Caki2 (cell line): ENCODE measurements at regions not wholly inside any gene's neighbourhood (a gene's known extent, or its start where the extent isn't known, plus 50 kb on each side); places are given as distances from the start of the nearest gene placed in this dataset.
A peak's percentile ranks its signal among the peaks of the same experiment; 100 is the strongest.

Experiments used
- DNase-seq: peaks from one replicate; pipeline ENCODE4 v3.0.0-alpha.2; 2015; ENCODE audit warnings: low read depth
- in situ Hi-C: cut with HindIII; loops from 2 replicates; pipeline ENCODE4 v1.10.0; 2016; ENCODE audit warnings: low sequenced_read_pairs, low pct_unique_long_range_greater_than_20kb, mixed read lengths

DNA sequence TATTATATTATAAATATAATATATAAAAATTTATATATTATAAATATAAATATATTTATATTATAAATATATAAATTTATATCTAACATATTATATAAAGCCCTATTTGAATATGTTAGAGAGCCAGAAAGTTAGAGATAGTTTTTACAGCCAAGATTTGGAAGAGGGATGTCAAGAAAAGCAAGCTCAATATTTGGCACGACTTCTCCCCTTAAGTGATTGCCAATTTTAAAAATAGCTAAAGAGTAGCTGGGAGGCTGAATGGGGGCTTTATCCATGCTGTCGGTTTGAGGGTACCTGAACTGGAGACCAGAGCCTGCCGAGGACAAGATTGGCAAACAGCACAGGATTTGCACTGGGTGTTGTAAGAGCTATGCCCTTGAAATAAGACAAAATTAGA lies 180.9 kb upstream of the GYPC start:
- in situ Hi-C loops: no loop called here
- no peak for DNase-seq

DNA sequence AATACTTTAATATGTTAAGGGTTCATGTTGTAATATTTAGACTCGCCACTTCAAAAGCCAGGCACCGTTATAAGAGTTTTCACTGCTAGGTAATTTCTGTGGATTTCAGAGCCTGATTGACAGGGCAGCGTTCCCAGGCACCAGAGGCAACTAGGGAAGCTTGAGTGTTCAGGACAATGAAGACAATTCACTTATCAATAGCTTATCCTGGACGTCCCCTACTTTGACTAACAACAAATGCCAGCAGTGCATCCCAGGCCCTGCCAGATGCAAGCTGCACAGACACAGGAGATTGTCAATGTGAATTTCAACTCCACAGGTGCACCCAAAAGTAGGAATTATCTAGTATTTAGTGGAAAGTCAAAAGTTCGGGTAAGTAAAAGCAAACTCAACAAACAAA lies 179.3 kb upstream of the GYPC start:
- no peak for DNase-seq
- in situ Hi-C loops: no loop called here

DNA sequence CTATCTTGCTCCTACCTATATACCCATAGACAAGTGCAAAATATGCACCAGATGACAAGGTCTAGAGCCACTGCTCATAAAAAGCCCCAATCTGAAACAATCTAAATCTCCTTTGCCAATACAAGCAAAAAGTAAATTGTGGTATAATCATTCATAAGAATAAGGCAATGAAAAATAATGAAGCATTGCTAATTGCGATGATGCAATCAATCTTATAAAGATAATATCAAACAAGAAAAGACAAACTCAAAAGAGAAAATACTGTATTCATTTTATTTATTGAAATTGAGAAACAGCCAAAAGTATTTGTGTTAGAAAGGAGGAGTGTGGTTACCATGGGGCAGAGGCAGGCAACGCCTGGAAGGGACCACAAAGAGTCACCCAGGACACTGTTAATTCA lies 175.9 kb upstream of the GYPC start:
- no peak for DNase-seq
- in situ Hi-C loops: no loop called here

DNA sequence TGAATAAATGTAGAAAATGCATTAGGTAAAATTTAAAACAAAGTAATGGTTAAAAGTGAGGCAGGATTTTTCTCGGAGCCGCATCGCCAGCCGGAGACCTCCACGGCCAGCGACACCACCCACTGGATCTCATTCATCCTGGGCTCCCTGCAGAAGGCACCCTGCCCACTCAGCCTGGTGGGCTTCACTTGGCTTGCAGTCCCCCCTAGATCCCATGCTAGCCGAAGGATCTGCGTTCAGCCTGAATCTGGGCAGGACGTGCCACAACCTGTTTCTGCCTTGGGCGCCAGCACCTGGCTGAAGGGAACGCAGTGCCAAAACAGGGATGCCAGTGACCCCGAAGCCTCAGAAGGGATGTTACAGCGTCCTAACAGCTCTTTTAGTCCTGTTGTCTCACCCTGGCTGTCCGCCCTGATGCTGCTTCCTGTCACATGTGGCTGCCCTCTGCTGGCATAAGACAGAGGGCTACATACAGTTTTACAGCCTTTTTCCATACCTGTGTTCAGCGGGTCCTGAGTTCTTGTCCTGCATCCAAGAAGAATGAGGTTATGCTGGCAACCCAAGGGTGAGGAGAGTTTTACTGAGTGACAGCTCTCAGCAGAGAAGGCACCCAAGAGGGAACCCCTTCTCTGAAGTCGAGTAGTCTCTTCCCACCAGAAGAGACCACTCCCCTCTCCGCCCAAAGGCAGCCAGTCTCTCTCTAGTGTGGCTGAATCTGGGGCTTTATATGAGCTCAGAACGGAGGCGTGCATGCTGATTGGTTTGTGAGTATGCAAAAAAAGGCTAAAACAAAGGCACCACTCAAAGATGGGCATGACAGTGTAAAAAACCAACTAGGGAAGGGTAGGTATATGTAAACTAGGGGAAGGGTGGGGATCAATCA lies 173.1 kb upstream of the GYPC start:
- in situ Hi-C loops: no loop called here
- DNase-seq: no peak

DNA sequence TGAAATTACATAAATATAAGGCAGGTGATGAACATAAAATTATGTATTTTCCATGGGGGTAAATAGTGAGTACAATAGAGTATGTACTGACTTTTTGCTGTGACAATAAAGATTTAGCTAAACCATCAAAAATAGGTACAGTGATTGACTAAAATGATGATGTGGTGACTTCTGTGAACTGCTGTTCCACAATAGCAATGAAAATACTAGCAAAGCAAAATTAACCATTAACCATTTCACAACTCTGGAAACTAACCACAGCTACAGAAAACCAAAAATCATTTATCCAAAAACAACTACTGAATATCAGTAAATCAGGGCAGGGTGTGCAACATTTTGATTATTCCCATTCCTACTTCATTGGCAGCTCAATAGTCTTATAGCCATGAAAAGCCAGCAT lies 161.4 kb upstream of the GYPC start:
- DNase-seq: no peak
- in situ Hi-C loops: no loop called here

DNA sequence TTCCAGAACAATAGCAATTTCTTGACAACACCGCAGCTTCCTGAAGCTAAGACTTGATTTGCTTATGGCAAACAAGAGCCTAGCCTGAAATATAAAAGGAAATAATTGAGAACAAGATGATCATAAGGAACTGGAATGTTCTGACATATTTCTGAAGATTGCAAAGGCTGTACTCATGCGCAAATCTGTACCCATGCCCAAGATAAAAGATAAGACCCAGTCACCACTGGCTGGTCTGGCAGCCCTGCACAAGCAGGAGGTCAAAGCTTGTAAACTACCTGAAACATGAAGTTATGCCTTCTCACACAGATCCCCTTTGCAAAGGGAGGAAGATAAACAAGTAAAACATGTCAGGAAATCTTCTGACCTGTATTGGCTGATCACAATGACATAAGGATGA lies 160.8 kb upstream of the GYPC start:
- in situ Hi-C loops: no loop called here
- DNase-seq: no peak

DNA sequence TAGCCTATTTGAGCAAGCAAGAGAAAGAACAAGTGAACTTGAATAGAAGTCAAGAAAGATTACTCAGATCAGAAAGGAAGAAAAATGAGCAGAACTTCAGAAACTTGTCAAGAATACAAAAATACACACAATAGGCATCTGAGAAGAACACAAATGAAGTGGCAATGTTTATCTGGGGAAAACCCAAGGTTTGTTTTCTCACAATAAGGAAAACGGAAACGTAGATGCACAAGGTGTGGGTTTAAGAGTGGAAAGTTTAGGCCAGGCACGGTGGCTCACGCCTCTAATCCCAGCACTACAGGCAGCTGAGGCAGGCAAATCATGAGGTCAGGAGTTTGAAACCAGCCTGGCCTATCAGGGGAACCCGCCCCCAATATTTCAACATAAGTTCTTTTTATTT lies 159.5 kb upstream of the GYPC start:
- in situ Hi-C loops: no loop called here
- no peak for DNase-seq

DNA sequence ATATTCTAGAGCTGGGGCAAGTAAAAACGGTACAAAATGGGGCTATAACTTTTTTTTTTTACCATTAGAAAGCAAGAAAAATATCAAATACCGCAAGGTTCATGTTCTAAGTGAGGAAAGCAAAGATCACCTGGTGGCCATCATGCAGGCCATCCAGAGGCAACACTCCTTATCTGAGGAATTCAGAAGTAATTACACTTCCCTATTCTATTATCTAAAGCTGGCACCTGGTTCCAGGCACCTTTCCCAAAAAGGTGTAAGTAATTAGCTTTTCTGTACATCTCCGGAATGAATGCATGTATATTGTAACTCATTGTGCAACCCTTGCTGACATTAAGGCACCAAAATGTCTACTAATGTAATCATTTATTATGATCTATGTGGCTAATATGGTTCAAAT lies 152.5 kb upstream of the GYPC start:
- in situ Hi-C loops: no loop called here
- DNase-seq: no peak

DNA sequence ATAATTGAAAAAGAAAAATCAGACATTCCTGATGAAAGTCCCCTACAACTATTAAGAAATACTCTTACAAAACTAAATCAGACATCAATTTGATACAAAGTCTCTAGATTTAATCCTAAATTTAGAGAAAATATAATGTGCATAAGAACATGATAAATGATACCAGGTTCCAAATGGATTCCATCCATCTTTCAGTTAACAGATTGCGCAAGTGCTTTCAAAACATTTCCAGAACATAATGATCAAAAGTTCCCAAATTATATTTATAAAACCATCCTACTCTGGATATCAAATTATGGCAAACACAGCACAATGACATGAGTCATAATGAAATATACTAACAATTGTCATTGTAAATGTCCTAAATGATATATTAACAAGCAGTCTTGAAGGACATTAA lies 151.0 kb upstream of the GYPC start:
- in situ Hi-C loops: no loop called here
- no peak for DNase-seq

DNA sequence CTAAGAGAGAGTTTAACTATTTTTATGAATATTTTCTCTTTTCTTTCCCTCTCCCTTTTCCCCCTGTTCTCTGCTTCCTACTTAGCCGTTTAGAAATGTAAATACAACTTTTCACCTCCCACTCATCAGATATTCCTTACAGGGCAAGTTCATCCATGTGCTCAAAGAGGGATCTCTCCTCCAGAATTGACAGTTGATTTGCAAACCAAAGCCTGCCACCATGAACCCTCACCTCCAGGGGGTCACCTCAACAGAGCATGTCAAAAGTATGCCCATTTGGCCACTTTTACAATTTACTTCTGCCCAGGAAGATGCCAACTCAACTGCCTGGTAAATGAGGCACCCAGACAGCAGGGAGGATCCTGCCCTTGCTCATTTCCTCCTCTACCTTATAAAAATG lies 149.2 kb upstream of the GYPC start:
- in situ Hi-C loops: no loop called here

DNA sequence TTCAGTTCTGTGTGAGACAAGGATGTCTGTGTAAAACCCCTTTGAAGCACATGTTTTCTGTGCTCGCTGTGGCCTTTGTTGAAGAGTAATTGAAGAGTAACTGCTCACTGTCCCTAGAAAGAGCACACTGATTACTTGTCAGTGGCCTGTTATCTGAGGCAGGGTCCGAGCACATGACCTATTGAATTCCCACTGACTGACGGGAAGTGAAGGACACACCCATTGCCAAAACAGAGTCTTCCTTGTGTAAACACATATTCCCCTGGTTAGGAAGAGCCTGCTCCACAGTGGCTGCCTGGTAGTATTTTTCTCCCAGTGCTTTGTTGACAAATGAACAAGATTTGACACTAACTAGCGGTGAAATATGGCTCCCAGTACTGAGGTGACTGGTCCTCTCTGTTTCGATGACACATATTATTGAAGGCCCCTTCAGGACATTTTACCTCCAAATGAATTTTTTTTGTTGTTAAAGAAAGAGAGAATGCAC lies 148.5 kb upstream of the GYPC start:
- DNase-seq: no peak
- in situ Hi-C loops: no loop called here

More for the DNA sequence above, 149.2 kb upstream of the GYPC start:
- no peak for DNase-seq

DNA sequence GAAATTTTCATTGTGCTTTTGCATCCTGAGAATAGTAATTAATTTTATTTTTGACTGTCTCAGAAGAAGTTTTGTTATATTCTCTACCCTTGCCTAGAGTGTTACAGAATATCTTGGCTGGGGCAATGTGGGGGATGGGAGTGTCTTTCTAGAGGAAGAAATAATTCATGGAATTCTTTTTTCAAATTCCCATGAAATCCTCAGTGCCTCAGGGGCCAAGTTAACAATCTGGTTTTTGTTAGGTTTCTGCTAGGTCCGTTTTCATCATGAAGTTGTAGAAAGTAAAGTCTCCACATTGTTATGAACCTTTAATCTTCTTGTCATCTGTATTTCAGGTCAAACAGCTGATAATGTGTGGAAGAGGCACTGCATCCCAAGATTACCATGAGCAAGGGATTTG lies 145.6 kb upstream of the GYPC start:
- in situ Hi-C loops: no loop called here
- no peak for DNase-seq

DNA sequence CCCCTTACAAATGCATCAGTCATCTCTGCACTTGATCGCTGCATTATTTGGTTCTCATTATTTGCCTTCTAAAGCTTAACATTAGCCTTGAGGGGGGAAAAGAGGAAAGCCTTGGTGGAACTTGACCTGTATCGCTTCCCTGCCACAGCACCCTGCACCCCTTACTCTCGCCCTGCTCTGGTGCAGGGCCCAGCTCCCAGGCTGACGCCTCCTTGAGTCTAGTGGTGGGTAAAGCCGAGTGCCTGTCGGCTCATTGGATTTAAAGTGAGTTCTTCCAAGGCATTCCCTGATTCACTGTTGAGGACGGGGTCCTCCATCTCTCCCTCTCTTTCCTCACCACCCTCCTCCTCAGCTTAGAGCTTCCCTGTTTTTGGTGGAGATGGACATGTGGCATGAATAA lies 145.0 kb upstream of the GYPC start:
- in situ Hi-C loops: no loop called here
- no peak for DNase-seq

DNA sequence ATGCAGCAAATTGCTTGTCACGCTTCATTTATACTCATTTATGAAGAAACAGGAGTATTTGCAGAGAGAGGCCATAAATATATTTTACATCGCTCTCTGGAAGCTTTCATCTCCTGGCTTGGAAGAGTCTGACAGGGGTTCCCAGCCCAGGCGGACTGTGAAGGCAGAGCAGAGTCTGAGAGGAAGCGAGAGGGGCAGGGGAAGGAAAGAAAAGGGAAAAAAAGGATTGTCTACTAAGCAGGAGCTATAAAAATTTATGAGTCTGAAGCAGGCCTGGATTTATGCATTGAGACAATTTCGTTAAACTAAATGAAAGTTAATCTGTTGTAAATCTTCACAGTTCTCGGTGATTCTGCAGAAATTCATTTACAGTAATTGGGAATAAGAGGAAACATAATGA lies 143.9 kb upstream of the GYPC start:
- in situ Hi-C loops: no loop called here
- no peak for DNase-seq

DNA sequence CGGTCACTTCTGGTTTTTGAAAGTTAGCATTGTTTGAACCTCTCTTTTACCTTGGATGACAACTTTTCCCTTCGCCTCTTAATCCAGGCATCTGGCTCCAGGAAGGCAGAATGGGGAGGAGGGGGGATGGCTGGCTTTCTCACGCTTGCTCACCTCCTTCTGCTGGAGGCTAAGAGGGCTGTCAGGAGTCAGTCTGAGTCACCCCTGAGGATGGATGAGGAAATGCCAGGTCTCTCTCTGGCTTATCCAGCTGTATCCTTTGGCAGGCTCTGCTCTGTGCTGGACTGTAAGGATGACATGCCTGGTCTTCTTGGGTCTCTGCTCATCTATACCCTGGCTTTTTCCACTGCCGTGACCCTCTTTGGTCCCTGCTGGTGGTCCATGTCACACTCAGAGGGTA lies 142.9 kb upstream of the GYPC start:
- DNase-seq: peak; percentile 20
- in situ Hi-C loops: no loop called here

DNA sequence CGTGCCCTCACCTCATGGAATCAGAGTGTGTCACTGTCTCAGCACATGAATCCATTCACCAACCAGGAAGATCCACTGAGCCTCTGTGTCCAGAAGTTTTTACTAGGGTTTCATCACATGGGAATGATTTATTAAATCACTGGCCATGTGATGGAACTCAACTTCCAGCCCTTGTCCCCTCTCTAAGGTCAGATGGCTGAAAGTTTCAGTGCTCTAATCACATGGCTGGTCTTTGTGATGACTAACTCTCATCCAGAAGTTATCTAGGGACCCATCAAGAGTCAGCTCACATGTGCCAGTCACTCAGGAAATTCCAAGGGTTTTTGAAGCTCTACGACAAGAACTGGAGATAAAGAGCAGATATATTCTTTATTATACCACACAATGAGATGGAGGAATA lies 140.5 kb upstream of the GYPC start:
- in situ Hi-C loops: no loop called here

DNA sequence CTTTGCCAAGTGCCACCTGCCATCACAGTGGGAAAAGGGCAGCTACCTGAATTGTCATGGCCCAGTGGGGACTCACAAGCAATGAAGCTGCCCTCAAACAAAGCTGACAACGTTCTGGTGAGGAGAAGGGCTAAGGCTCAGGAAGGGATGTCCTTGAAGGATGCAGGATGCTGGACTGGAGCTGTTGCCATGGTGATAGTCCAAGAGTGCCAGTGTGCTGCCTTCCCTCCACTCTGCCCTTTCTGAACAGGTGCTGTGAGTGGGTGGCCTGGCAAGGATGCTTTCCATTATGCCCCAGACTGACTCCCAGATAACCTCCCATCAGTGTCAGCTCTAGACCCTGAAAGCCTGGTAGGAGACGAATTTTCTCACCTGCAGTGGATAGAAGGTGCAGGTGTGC lies 137.8 kb upstream of the GYPC start:
- in situ Hi-C loops: no loop called here
- no peak for DNase-seq

More for the DNA sequence above, 140.5 kb upstream of the GYPC start:
- DNase-seq: no peak

DNA sequence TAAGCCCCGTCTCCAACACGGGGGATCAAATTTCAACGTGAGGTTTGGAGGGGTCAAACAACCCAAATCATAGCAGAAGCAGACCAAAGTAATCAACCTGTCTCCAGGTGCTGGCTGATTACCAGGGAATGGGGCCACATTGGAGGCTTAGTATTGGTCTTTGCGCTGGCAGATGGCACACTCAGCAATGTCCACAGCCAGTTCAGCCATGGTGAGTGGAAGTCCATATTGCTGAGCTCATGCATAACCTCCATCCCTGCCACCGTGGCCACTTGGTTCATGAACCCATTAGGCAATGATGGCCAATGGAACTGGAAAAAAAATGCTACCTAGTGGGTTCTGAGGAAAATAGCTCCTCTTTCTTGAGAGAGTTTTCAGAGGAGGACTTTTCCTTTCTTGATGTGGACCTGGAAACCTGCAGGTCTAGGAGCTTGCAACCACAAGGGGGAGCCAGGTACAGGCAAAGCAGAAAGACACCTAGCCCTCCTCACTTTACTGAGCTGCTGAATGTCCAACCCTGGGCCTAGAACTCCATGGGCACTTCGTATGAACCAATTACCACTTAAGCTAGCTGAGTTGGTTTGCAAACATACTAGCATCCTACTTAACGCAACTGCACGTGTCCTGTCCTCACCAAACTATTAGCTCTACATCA lies 128.0 kb upstream of the GYPC start:
- in situ Hi-C loops: no loop called here
- peak; percentile 42 for DNase-seq

DNA sequence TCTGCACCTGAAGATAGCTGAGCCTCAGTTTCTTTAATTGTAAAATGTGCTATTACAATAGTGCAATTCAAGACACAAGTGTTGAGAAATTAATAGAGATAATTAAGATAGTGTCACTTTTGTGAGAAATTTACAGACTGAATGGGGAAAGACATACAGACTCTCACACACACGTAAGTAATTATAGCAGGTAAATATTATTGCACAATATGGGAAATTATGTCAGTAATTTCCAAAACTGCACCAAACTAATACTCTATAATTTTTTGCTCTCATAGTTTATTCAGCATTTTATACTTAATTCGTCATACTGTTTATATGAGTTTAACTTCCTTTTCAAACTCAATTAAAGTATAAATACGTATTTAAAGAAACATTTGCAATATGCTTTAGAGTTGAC lies 124.9 kb upstream of the GYPC start:
- in situ Hi-C loops: no loop called here

DNA sequence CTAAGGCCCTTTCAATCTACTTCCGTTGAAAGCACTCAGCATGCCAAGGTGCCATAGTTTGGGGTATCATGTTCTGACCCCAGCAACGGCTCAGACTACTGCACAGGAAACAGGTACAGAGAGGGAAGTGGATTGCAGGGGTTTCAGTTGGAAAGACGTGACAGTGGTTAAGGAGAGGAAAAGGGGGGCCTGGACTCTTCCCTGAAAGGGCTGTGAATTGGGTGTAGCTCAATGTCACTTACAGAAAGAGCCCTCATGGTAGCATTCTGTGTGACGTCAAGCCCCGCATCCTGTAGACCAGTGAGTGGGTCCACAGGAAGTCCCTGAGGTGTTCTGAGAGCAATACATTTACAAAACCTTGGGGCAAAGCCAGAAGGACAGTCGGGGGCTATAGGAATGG lies 121.5 kb upstream of the GYPC start:
- in situ Hi-C loops: no loop called here
- no peak for DNase-seq

More for the DNA sequence above, 124.9 kb upstream of the GYPC start:
- DNase-seq: no peak
